HG03159 (cell line): ENCODE measurements at regions not wholly inside any gene's neighbourhood (a gene's known extent, or its start where the extent isn't known, plus 50 kb on each side); places are given as distances from the start of the nearest gene placed in this dataset.
"Not testable (repeated sequence)": the region's sequence is repeated elsewhere in the genome, so short reads cannot be mapped to it uniquely, and the experiment has no call there.

Experiments used
- ATAC-seq: cut with Tn5 transposase; IDR thresholded peaks from one replicate; pipeline ENCODE4 v1.9.1; 2021; ENCODE audit warnings: mild to moderate bottlenecking, moderate library complexity; ENCODE audit not compliant: unreplicated experiment

GRCh38 chr5:112026879-112027278 lies 269.9 kb upstream of the NREP start:
- ATAC-seq, result not testable (repeated sequence)

- ATAC-seq, result peak; percentile 79
These were observed 268.8 kb upstream of the NREP start for GRCh38 chr5:112025757-112026156.

GRCh38 chr5:112024769-112025168 lies 267.8 kb upstream of the NREP start:
- no peak for ATAC-seq

- no peak for ATAC-seq
These were observed 267.2 kb upstream of the NREP start for GRCh38 chr5:112024221-112024620.

- no peak for ATAC-seq
These were observed 266.8 kb upstream of the NREP start for GRCh38 chr5:112023766-112024165.

- no peak for ATAC-seq
These were observed 261.9 kb upstream of the NREP start for GRCh38 chr5:112018846-112019245.

GRCh38 chr5:112016980-112017379 lies 260.0 kb upstream of the NREP start:
- ATAC-seq, result no peak

- ATAC-seq, result no peak
These were observed 257.9 kb upstream of the NREP start for GRCh38 chr5:112014783-112015395.

- ATAC-seq, result no peak
These were observed 256.7 kb upstream of the NREP start for GRCh38 chr5:112013660-112014059.

GRCh38 chr5:112012104-112012503 lies 255.1 kb upstream of the NREP start:
- no peak for ATAC-seq

- ATAC-seq, result no peak
These were observed 253.5 kb upstream of the NREP start for GRCh38 chr5:112010475-112010874.

GRCh38 chr5:112006721-112007120 lies 249.7 kb upstream of the NREP start:
- no peak for ATAC-seq

GRCh38 chr5:112005623-112005930 lies 248.6 kb upstream of the NREP start:
- no peak for ATAC-seq

- ATAC-seq, result peak; percentile 93
These were observed 248.1 kb upstream of the NREP start for GRCh38 chr5:112004867-112005622.

GRCh38 chr5:112002376-112002775 lies 245.4 kb upstream of the NREP start:
- no peak for ATAC-seq

GRCh38 chr5:111999286-111999685 lies 242.3 kb upstream of the NREP start:
- ATAC-seq, result no peak

- no peak for ATAC-seq
These were observed 241.9 kb upstream of the NREP start for GRCh38 chr5:111998871-111999270.

GRCh38 chr5:111997711-111998110 lies 240.7 kb upstream of the NREP start:
- ATAC-seq, result no peak

- ATAC-seq, result no peak
These were observed 240.3 kb upstream of the NREP start for GRCh38 chr5:111997308-111997707.

GRCh38 chr5:111996574-111996973 lies 239.6 kb upstream of the NREP start:
- no peak for ATAC-seq

GRCh38 chr5:111995701-111996100 lies 238.7 kb upstream of the NREP start:
- ATAC-seq, result no peak

- ATAC-seq, result no peak
These were observed 236.2 kb upstream of the NREP start for GRCh38 chr5:111993242-111993641.

GRCh38 chr5:111984044-111984443 lies 227.1 kb upstream of the NREP start:
- ATAC-seq, result peak; percentile 57
